HG02763 (cell line): ENCODE measurements at regions not wholly inside any gene's neighbourhood (a gene's known extent, or its start where the extent isn't known, plus 50 kb on each side); places are given as distances from the start of the nearest gene placed in this dataset.
"Not testable (repeated sequence)": the region's sequence is repeated elsewhere in the genome, so short reads cannot be mapped to it uniquely, and the experiment has no call there.

Source experiments
- ATAC-seq: cut with Tn5 transposase; IDR thresholded peaks from one replicate; pipeline ENCODE4 v1.9.1; 2021; ENCODE audit warnings: mild to moderate bottlenecking, moderate library complexity; ENCODE audit not compliant: unreplicated experiment

- ATAC-seq: no peak
Observed at GRCh38 chr3:197431346-197431910, 124.3 kb downstream of the BDH1 start.

- ATAC-seq: no peak
Observed at GRCh38 chr3:197430934-197431333, 124.8 kb downstream of the BDH1 start.

- ATAC-seq: no peak
Observed at GRCh38 chr3:197430502-197430901, 125.3 kb downstream of the BDH1 start.

- ATAC-seq: no peak
Observed at GRCh38 chr3:197428952-197429351, 126.8 kb downstream of the BDH1 start.

GRCh38 chr3:197428117-197428801, 127.5 kb downstream of the BDH1 start:
- no peak for ATAC-seq

- ATAC-seq: no peak
Observed at GRCh38 chr3:197427021-197427420, 128.6 kb upstream of the DLG1 start.

GRCh38 chr3:197426121-197426566, 127.7 kb upstream of the DLG1 start:
- ATAC-seq: no peak

GRCh38 chr3:197425485-197426120, 127.2 kb upstream of the DLG1 start:
- no peak for ATAC-seq

- no peak for ATAC-seq
Observed at GRCh38 chr3:197424674-197425484, 126.5 kb upstream of the DLG1 start.

- no peak for ATAC-seq
Observed at GRCh38 chr3:197424266-197424665, 125.9 kb upstream of the DLG1 start.

GRCh38 chr3:197423376-197423775, 125.0 kb upstream of the DLG1 start:
- no peak for ATAC-seq

- ATAC-seq: no peak
Observed at GRCh38 chr3:197422506-197422905, 124.1 kb upstream of the DLG1 start.

GRCh38 chr3:197421021-197421420, 122.6 kb upstream of the DLG1 start:
- ATAC-seq: no peak

- no peak for ATAC-seq
Observed at GRCh38 chr3:197420566-197420965, 122.2 kb upstream of the DLG1 start.

GRCh38 chr3:197420115-197420514, 121.7 kb upstream of the DLG1 start:
- ATAC-seq: no peak

- ATAC-seq: no peak
Observed at GRCh38 chr3:197419696-197420095, 121.3 kb upstream of the DLG1 start.

- ATAC-seq: no peak
Observed at GRCh38 chr3:197417911-197418618, 119.7 kb upstream of the DLG1 start.

- no peak for ATAC-seq
Observed at GRCh38 chr3:197417441-197417840, 119.0 kb upstream of the DLG1 start.

- not testable (repeated sequence) for ATAC-seq
Observed at GRCh38 chr3:197411899-197412298, 113.5 kb upstream of the DLG1 start.

- ATAC-seq: not testable (repeated sequence)
Observed at GRCh38 chr3:197410170-197410569, 111.8 kb upstream of the DLG1 start.
